ENCODE measurements at regions not wholly inside any gene's neighbourhood (a gene's known extent, or its start where the extent isn't known, plus 50 kb on each side); places are given as distances from the start of the nearest gene placed in this dataset.

GRCh38 chr12:60251091-60251490, 655.3 kb downstream of the SLC16A7 start:
- DNase-seq (ENCODE audit: low read depth) = no peak

GRCh38 chr12:60252359-60253096, 656.7 kb downstream of the SLC16A7 start:
- no peak for DNase-seq (ENCODE audit: low read depth)

- DNase-seq (ENCODE audit: low read depth) = no peak
These were observed 659.2 kb downstream of the SLC16A7 start for GRCh38 chr12:60255044-60255443.

GRCh38 chr12:60257063-60257462, 661.2 kb downstream of the SLC16A7 start:
- DNase-seq (ENCODE audit: low read depth) = peak; percentile 25

DNA sequence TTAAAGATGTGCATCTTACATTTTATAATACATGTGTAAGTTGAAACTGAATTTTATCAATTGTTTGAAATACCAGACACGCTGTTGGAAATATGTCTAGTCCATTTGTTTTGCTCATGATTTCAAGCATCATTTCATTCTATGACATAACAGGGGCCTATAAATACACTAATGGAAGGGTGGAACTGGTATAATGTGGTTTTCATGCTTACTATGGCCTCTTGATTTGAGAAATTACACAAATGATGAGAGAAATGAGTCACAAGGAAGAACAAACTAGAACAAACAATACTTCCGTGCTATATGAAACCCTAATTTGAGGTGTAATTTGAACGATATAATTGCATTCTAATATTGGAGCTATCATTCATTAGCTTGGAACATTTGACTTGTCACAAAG, 663.4 kb downstream of the SLC16A7 start:
- DNase-seq (ENCODE audit: low read depth) = no peak

GRCh38 chr12:60262378-60262777, 666.5 kb downstream of the SLC16A7 start:
- no peak for DNase-seq (ENCODE audit: low read depth)

DNA sequence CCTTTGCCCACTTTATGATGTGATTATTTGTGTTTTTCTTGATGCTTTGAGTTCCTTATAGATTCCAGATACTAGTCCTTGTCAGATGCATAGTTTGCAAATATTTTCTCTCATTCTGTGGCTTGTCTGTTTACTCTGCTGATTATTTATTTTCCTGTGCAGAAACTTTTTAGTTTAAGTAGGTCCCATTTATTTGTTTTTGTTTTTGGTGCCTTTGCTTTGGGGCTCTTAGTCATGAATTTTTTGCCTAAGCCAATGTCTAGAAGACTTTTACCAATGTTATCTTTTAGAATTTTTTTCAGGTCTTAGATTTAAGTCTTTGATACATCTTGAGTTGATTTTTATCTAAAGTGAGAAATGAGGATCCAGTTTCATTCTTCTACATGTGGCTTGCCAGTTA, 667.3 kb downstream of the SLC16A7 start:
- DNase-seq (ENCODE audit: low read depth) = peak; percentile 62

- no peak for DNase-seq (ENCODE audit: low read depth)
These were observed 668.1 kb downstream of the SLC16A7 start for GRCh38 chr12:60263836-60264493.

DNA sequence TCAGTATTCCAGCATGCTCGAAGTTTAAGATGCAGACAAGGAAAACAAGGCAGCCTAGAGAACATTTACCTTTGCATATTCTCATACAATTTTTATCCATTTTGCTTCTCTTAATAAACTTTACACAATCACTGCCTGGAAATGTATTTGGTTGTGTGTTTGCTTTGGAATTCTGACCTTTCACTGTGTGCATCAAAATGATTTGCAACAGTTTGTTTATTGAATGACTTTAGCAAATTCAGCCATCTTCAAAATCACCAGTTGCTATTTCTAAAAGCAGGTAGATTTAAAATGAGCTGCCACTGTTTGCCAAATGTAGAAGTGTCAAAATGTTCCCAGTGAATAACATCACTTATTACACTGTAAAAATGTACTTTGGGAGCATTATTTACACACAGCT, 669.9 kb downstream of the SLC16A7 start:
- no peak for DNase-seq (ENCODE audit: low read depth)

- peak; percentile 34 for DNase-seq (ENCODE audit: low read depth)
These were observed 670.6 kb downstream of the SLC16A7 start for GRCh38 chr12:60266381-60266852.

DNA sequence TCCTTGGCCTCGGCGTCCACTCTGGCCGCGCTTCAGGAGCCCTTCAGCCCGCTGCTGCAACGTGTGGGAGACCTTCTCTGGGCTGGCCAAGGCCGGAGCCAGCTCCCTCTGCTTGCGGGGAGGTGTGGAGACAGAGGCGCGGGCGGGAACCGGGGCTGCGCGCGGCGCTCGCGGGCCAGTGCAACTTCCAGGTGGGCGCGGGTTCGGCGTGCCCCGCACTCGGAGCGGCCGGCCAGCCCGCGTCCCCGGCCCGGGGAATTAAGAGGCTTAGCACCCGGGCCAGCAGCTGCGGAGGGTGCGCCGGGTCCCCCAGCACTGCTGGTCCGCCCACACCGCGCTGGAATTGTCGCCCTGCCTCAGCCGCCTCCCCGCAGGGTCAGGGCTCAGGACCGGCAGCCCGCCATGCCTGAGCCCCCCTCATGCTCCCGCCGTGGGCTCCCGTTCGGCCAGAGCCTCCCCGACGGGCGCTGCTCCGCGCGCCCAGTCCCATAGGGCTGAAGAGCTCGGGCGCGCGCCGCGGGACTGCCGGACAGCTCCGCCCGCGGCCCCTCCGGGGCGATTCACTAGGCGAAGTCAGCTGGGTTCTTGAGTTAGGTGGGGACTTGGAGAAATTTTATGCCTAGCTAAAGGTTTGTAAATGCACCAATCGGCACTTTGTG, 673.9 kb downstream of the SLC16A7 start:
- no peak for DNase-seq (ENCODE audit: low read depth)

GRCh38 chr12:60271816-60272215, 676.0 kb downstream of the SLC16A7 start:
- no peak for DNase-seq (ENCODE audit: low read depth)

GRCh38 chr12:60278209-60278608, 682.4 kb downstream of the SLC16A7 start:
- no peak for DNase-seq (ENCODE audit: low read depth)

DNA sequence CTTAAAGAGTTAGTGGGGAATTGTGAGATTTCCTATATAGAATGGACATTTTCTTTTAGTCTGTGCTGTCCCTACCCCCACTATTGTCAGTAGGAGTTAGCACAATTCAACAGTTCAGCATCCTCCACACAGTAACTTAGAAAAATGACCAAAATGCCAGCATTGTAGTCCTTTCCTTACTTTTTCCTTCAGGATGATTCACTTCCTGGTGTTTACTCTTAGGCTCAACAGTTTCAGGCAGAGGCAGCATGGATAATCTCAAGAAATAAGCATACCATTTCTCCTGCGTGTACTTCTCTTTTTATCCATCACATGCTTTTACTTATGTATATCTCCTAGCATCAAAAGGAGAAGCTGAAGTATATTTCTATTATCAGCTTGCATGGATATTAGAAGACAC, 683.4 kb downstream of the SLC16A7 start:
- DNase-seq (ENCODE audit: low read depth) = no peak

DNA sequence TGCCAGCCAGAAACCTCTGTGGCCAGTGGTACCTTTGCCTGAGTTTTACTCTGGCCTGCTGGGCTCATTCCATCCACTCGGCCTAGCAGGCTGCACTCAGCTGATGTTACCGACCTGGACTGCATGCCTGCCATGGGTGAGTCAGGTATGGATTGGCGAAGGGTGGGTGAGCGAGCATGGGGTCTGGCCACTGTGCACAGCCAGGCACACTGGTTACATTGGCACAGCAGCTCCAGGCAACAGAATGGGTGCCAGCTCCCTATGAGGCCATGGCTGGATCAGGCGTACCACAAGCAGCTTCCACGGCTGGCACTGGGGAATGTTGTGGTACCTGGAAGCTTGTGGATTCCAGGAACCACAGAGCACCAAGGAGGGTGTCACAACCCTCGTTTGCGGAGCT, 685.7 kb downstream of the SLC16A7 start:
- DNase-seq (ENCODE audit: low read depth) = no peak

GRCh38 chr12:60290532-60290931, 694.7 kb downstream of the SLC16A7 start:
- no peak for DNase-seq (ENCODE audit: low read depth)

DNA sequence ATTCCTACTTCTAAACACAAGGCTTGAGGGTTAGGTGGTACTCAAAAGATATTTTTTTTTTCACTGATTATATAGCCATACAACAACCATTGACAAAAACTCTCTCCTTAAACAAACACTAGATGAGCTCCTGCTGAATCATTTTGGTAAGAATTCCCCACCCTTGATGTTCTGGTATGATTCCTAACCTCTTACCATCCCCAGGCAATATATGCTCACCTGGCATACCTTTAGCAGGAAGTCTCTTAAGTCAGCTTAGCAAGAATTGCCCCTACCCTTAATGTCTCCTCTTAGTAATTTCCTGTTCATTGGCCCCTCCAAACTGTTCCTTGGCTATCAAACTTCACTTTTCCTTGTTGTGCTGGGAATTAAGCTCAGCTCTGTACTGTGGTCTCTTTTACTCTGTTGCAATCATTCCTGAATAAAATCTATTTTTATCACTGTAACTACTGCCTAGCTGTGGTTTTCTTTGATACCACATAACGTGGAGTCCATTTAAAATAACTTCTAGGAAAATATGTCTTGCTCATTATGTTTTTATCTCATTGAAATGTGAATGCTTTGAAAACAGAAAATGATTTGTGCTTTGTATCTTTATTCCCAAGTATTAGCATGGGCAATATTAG, 712.6 kb downstream of the SLC16A7 start:
- no peak for DNase-seq (ENCODE audit: low read depth)

DNA sequence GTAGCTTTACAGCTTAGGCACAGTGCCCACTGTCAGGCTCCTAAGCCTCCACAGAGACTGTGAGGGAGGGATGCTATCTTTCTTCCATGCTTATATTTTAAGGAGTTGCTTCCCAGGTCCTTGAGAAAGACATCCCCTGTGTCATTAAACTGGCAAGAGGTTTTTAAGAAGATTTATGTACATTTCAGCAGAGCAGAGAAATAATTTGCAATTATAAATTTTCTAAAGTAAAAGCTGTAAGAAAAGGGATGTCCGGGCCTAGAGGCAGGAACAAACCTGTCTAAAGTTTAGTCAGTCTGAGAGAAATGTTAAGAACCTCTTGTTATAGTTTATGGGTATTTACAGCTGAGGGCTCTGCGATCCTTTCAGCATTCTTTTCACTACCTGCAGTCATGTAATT, 716.1 kb downstream of the SLC16A7 start:
- no peak for DNase-seq (ENCODE audit: low read depth)

DNA sequence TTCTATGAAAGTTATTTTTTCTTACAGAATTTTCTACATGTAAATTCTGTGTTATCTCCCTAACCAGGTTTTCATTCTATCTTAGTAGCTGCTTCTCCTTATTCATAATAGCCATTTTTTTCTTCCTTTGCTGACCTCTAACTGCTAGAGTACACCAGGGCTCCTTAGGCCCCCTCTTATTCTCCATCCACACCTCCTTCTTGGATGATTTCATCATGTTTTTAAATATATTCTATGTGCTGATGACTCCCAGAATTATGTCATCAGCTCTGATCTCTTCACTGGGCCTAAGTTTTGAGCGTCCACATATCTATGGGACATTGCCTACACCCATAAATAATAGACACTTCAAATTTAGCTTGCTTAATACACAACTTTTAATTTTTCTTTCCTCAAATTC, 721.5 kb downstream of the SLC16A7 start:
- no peak for DNase-seq (ENCODE audit: low read depth)

DNA sequence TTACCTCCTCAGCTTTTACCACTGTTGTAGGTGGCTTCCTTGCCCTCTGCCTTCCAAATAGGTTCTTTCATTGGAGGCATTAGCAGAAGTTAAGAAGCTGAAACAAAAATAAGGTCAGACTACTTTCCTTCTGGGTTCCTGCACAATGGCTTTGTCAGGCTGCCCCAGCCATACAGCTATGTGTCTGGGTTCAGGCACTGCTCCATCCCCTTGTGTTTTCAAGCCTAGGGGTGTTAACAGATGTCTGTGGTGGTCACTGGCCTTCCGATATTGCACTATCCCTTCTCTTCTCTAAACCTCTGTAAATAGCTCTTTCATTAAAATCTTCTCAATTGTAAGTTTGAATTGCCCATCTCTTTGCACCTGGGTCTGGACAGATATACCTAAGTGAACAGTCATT, 728.9 kb downstream of the SLC16A7 start:
- no peak for DNase-seq (ENCODE audit: low read depth)

DNA sequence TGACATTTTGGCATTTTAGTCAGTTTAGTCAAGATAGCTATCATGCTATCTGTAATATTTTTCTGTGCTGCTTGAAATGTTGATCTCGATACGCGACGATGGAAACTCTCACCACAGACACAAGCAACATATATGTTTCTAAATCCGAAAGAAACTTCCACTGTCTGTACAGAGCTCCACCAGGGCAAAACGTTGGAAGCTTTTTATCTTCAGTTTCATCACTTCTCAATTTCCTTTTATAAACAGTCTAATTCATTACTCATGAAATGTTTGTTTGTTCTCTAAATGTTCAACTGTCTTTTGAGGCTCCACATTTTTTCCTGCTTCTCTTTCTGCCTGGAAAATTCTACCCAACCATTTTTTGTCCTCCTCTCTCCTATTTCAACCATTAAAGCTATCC, 737.6 kb downstream of the SLC16A7 start:
- no peak for DNase-seq (ENCODE audit: low read depth)

DNA sequence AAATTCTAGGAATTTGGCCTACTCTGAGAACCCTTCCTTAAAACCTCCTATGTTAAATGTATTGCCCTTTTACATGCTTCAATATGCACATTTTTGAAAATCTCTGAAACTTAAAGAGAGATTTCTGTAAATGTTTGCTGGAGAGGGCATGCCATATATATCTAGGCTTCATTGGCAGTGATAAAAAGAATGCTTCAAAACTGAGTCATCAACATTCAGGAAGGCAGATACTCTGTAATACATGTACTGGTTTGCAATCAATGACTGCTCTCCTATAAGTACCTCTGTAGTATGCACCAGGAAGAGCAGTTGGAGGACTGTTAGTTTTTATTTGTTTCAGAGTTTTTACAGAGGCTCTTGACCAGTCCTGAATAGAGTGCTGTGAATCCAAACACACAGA, 739.9 kb downstream of the SLC16A7 start:
- DNase-seq (ENCODE audit: low read depth) = peak; percentile 14
